ENCODE measurements at regions not wholly inside any gene's neighbourhood (a gene's known extent, or its start where the extent isn't known, plus 50 kb on each side); places are given as distances from the start of the nearest gene placed in this dataset.

- ATAC-seq = no peak
- POLR2A ChIA-PET (ENCODE audit: unreplicated experiment) = no interaction called here
- Histone ChIP-seq H3K4me1 (ENCODE audit: insufficient read depth, low read length) (no peaks in the 10 kb centered on the region), H3K9me2 (replicated peaks; ENCODE audit: low read length) (no peaks in the 10 kb centered on the region), H3K4me2 (ENCODE audit: low read length) (no peak overlapping the region), H2AFZ (ENCODE audit: low read length) (no peak overlapping the region), H3K27ac (ENCODE audit: low read length) (no peak overlapping the region), H3K36me3 (ENCODE audit: low read depth, low read length) (no peaks in the 10 kb centered on the region), H3K9me3 (ENCODE audit: low read length) (no peaks in the 10 kb centered on the region), H3F3A (ENCODE audit: low read length, unreplicated experiment) (no peaks in the 10 kb centered on the region), H4K20me1 (ENCODE audit: low read length) (no peaks in the 10 kb centered on the region), H3K9ac (ENCODE audit: low read length) (no peak overlapping the region), H3K4me3 (ENCODE audit: low read length) (no peak overlapping the region), H3K79me2 (ENCODE audit: low read length) (no peaks in the 10 kb centered on the region), H3K27me3 (ENCODE audit: low read length) (no peaks in the 10 kb centered on the region)
- intact Hi-C loops (cut with micrococcal nuclease) = no loop called here
- TF ChIP-seq EZH2 (IDR thresholded peaks at IDR 0.05; ENCODE audit: low read length, unreplicated experiment) (no peak), CTCF (conservative IDR thresholded peaks at IDR 0.05; ENCODE audit: low read depth, low read length) (no peak), EZH2phosphoT487 (IDR thresholded peaks at IDR 0.05; ENCODE audit: borderline replicate concordance, low read length) (no peak)
- no TSS peak for BruUV-seq (replicated peaks)
- DNase-seq = no peak
- CTCF ChIA-PET = no interaction called here
These were observed 1212.3 kb downstream of the BRD1 start for GRCh38 chr22:48615171-48616008.

GRCh38 chr22:48613566-48614200 is 1214.0 kb downstream of the BRD1 start:
- no peaks in the 10 kb centered on the region for H3K36me3 ChIP-seq (ENCODE audit: low read depth, low read length)
- no peaks in the 10 kb centered on the region for H3K27me3 ChIP-seq (ENCODE audit: low read length)
- ChIA-PET POLR2A (ENCODE audit: unreplicated experiment) (no interaction called here), CTCF (no interaction called here)
- no peak overlapping the region for H3K27ac ChIP-seq (ENCODE audit: low read length)
- H3K9ac ChIP-seq (ENCODE audit: low read length) = no peak overlapping the region
- H3F3A ChIP-seq (ENCODE audit: low read length, unreplicated experiment) = no peaks in the 10 kb centered on the region
- no peaks in the 10 kb centered on the region for H3K4me1 ChIP-seq (ENCODE audit: insufficient read depth, low read length)
- H3K4me3 ChIP-seq (ENCODE audit: low read length) = no peak overlapping the region
- no peaks in the 10 kb centered on the region for H3K9me3 ChIP-seq (ENCODE audit: low read length)
- intact Hi-C loops (cut with micrococcal nuclease) = no loop called here
- no peaks in the 10 kb centered on the region for H4K20me1 ChIP-seq (ENCODE audit: low read length)
- H3K9me2 ChIP-seq (replicated peaks; ENCODE audit: low read length) = no peaks in the 10 kb centered on the region
- no peak for DNase-seq
- H2AFZ ChIP-seq (ENCODE audit: low read length) = no peak overlapping the region
- no peak for ATAC-seq
- TF ChIP-seq CTCF (conservative IDR thresholded peaks at IDR 0.05; ENCODE audit: low read depth, low read length) (no peak), EZH2 (IDR thresholded peaks at IDR 0.05; ENCODE audit: low read length, unreplicated experiment) (no peak), EZH2phosphoT487 (IDR thresholded peaks at IDR 0.05; ENCODE audit: borderline replicate concordance, low read length) (no peak)
- H3K79me2 ChIP-seq (ENCODE audit: low read length) = no peaks in the 10 kb centered on the region
- no peak overlapping the region for H3K4me2 ChIP-seq (ENCODE audit: low read length)
- no TSS peak for BruUV-seq (replicated peaks)

Data from PC-3 (cell line).